Central memory CD8-positive, alpha-beta T cell (primary cell): ENCODE measurements at regions not wholly inside any gene's neighbourhood (a gene's known extent, or its start where the extent isn't known, plus 50 kb on each side); places are given as distances from the start of the nearest gene placed in this dataset.
"Not testable (repeated sequence)": the region's sequence is repeated elsewhere in the genome, so short reads cannot be mapped to it uniquely, and the experiment has no call there.

Source experiments
- ATAC-seq: fragments of 150-1000 bp; cut with Tn5 transposase; replicated peaks from 2 replicates; pipeline ENCODE4 v1.10.0; 2022; ENCODE audit warnings: mild to moderate bottlenecking, moderate FRiP score, moderate number of reproducible peaks; ENCODE audit not compliant: poor library complexity, severe bottlenecking; ENCODE audit errors: extremely low read depth
- DNase-seq, 2 donors: peaks; one replicate each; pipeline ENCODE4 v3.0.0; 2021; ENCODE audit warnings: low spot score in 2 of 2
- H3K27ac Mint-ChIP-seq: one replicate; pipeline ENCODE4 v1.8.0; 2022; ENCODE audit warnings: low read depth, mild to moderate bottlenecking, moderate library complexity, mixed read lengths
- H3K27me3 Mint-ChIP-seq: one replicate; pipeline ENCODE4 v1.8.0; 2022; ENCODE audit warnings: mixed read lengths
- H3K36me3 Mint-ChIP-seq: one replicate; pipeline ENCODE4 v1.8.0; 2022; ENCODE audit warnings: mild to moderate bottlenecking, moderate library complexity, mixed read lengths; ENCODE audit not compliant: insufficient read depth
- H3K4me1 Mint-ChIP-seq: one replicate; pipeline ENCODE4 v1.8.0; 2022; ENCODE audit warnings: mixed read lengths
- H3K4me3 Mint-ChIP-seq: one replicate; pipeline ENCODE4 v1.8.0; 2022; ENCODE audit warnings: mild to moderate bottlenecking, moderate library complexity, mixed read lengths
- H3K9me3 Mint-ChIP-seq: one replicate; pipeline ENCODE4 v1.8.0; 2022; ENCODE audit warnings: mixed read lengths

- Mint-ChIP-seq H3K4me3 (no peak overlapping the region), H3K27me3 (peaks cover 32% of the 10 kb centered on the region), H3K4me1 (no peaks in the 10 kb centered on the region), H3K36me3 (peaks cover 2% of the 10 kb centered on the region), H3K27ac (no peak overlapping the region), H3K9me3 (no peaks in the 10 kb centered on the region)
- no peak for ATAC-seq
- no peak for DNase-seq
Observed at GRCh38 chr9:73050065-73050816, 97.4 kb upstream of the ALDH1A1 start.

- no peaks in the 10 kb centered on the region for H3K4me1 Mint-ChIP-seq
- H3K27ac Mint-ChIP-seq: no peak overlapping the region
- peaks cover 2% of the 10 kb centered on the region for H3K36me3 Mint-ChIP-seq
- H3K4me3 Mint-ChIP-seq: no peak overlapping the region
- no peak for ATAC-seq
- DNase-seq: no peak
- peaks cover 41% of the 10 kb centered on the region for H3K27me3 Mint-ChIP-seq
- no peaks in the 10 kb centered on the region for H3K9me3 Mint-ChIP-seq
Observed at GRCh38 chr9:73049280-73049679, 96.4 kb upstream of the ALDH1A1 start.

GRCh38 chr9:73046769-73047168 is 93.9 kb upstream of the ALDH1A1 start:
- Mint-ChIP-seq H3K27me3 (peaks cover 37% of the 10 kb centered on the region), H3K4me3 (no peak overlapping the region), H3K9me3 (no peaks in the 10 kb centered on the region), H3K27ac (no peak overlapping the region), H3K4me1 (no peaks in the 10 kb centered on the region), H3K36me3 (peaks cover 2% of the 10 kb centered on the region)
- no peak for ATAC-seq
- no peak for DNase-seq

- not testable (repeated sequence) for H3K9me3 Mint-ChIP-seq, H3K36me3 Mint-ChIP-seq, H3K4me1 Mint-ChIP-seq, ATAC-seq, H3K4me3 Mint-ChIP-seq, DNase-seq, H3K27ac Mint-ChIP-seq
- peaks cover 40% of the 10 kb centered on the region for H3K27me3 Mint-ChIP-seq
Observed at GRCh38 chr9:73044776-73045175, 91.9 kb upstream of the ALDH1A1 start.

- H3K4me3 Mint-ChIP-seq: no peak overlapping the region
- DNase-seq (no peak), ATAC-seq (no peak)
- H3K27ac Mint-ChIP-seq: no peak overlapping the region
- H3K36me3 Mint-ChIP-seq: peaks cover 2% of the 10 kb centered on the region
- H3K27me3 Mint-ChIP-seq: peaks cover 56% of the 10 kb centered on the region
- no peaks in the 10 kb centered on the region for H3K4me1 Mint-ChIP-seq
- no peaks in the 10 kb centered on the region for H3K9me3 Mint-ChIP-seq
Observed at GRCh38 chr9:73042155-73042554, 89.3 kb upstream of the ALDH1A1 start.

GRCh38 chr9:73039271-73040263 is 86.7 kb upstream of the ALDH1A1 start:
- Mint-ChIP-seq H3K27ac (no peak overlapping the region), H3K27me3 (peaks cover 54% of the 10 kb centered on the region), H3K9me3 (no peaks in the 10 kb centered on the region), H3K4me1 (no peaks in the 10 kb centered on the region), H3K36me3 (no peaks in the 10 kb centered on the region), H3K4me3 (no peak overlapping the region)
- DNase-seq (no peak), ATAC-seq (no peak)

- ATAC-seq: no peak
- DNase-seq: no peak
- Mint-ChIP-seq H3K27me3 (peaks cover 45% of the 10 kb centered on the region), H3K4me1 (no peaks in the 10 kb centered on the region), H3K9me3 (no peaks in the 10 kb centered on the region), H3K36me3 (no peaks in the 10 kb centered on the region), H3K4me3 (no peak overlapping the region), H3K27ac (no peak overlapping the region)
Observed at GRCh38 chr9:73038613-73039012, 85.8 kb upstream of the ALDH1A1 start.

- no peak overlapping the region for H3K27ac Mint-ChIP-seq
- ATAC-seq (no peak), DNase-seq (no peak)
- no peaks in the 10 kb centered on the region for H3K4me1 Mint-ChIP-seq
- no peaks in the 10 kb centered on the region for H3K36me3 Mint-ChIP-seq
- H3K4me3 Mint-ChIP-seq: no peak overlapping the region
- peaks cover 48% of the 10 kb centered on the region for H3K27me3 Mint-ChIP-seq
- no peaks in the 10 kb centered on the region for H3K9me3 Mint-ChIP-seq
Observed at GRCh38 chr9:73038089-73038509, 85.2 kb upstream of the ALDH1A1 start.

- H3K4me3 Mint-ChIP-seq: no peak overlapping the region
- no peak for DNase-seq
- no peak overlapping the region for H3K27ac Mint-ChIP-seq
- no peak for ATAC-seq
- peaks cover 49% of the 10 kb centered on the region for H3K27me3 Mint-ChIP-seq
- no peaks in the 10 kb centered on the region for H3K4me1 Mint-ChIP-seq
- H3K36me3 Mint-ChIP-seq: no peaks in the 10 kb centered on the region
- H3K9me3 Mint-ChIP-seq: no peaks in the 10 kb centered on the region
Observed at GRCh38 chr9:73037613-73038012, 84.8 kb upstream of the ALDH1A1 start.

- ATAC-seq: no peak
- no peak for DNase-seq
Observed at GRCh38 chr9:73034962-73035361, 82.1 kb upstream of the ALDH1A1 start.

GRCh38 chr9:73031350-73031749 is 78.5 kb upstream of the ALDH1A1 start:
- Mint-ChIP-seq H3K4me3 (no peak overlapping the region), H3K27me3 (peaks cover 26% of the 10 kb centered on the region), H3K4me1 (no peaks in the 10 kb centered on the region), H3K36me3 (no peaks in the 10 kb centered on the region), H3K27ac (no peak overlapping the region), H3K9me3 (no peaks in the 10 kb centered on the region)
- DNase-seq: no peak
- ATAC-seq: no peak

More at GRCh38 chr9:73034962-73035361, 82.1 kb upstream of the ALDH1A1 start:
- Mint-ChIP-seq H3K27me3 (peaks cover 47% of the 10 kb centered on the region), H3K36me3 (no peaks in the 10 kb centered on the region), H3K4me3 (no peak overlapping the region), H3K27ac (no peak overlapping the region), H3K9me3 (no peaks in the 10 kb centered on the region), H3K4me1 (no peaks in the 10 kb centered on the region)

GRCh38 chr9:73030370-73031030 is 77.6 kb upstream of the ALDH1A1 start:
- no peaks in the 10 kb centered on the region for H3K4me1 Mint-ChIP-seq
- H3K27ac Mint-ChIP-seq: no peak overlapping the region
- H3K4me3 Mint-ChIP-seq: no peak overlapping the region
- H3K36me3 Mint-ChIP-seq: no peaks in the 10 kb centered on the region
- no peak for DNase-seq
- no peak for ATAC-seq
- H3K27me3 Mint-ChIP-seq: peaks cover 27% of the 10 kb centered on the region
- H3K9me3 Mint-ChIP-seq: no peaks in the 10 kb centered on the region
